DND-41 (cell line): ENCODE measurements at regions not wholly inside any gene's neighbourhood (a gene's known extent, or its start where the extent isn't known, plus 50 kb on each side); places are given as distances from the start of the nearest gene placed in this dataset.

ENCODE experiments used
- ATAC-seq: fragments of 200-7000 bp; cut with Tn5 transposase; 3 replicates; pipeline ENCODE4 v1.9.1; 2021; ENCODE audit warnings: low read depth; ENCODE audit not compliant: insufficient read depth
- DNase-seq: peaks from one replicate; pipeline ENCODE4 v3.0.0-alpha.2; 2020
- H2AFZ ChIP-seq: 2 replicates; pipeline ENCODE4 v1.6.0; 2012; ENCODE audit warnings: low read depth, low read length
- H3K27ac ChIP-seq: 2 replicates; pipeline ENCODE4 v1.5.1; 2012; ENCODE audit warnings: low read length, inconsistent platforms
- H3K27me3 ChIP-seq: fragments of 200-600 bp; sonication (generic); 2 replicates; pipeline ENCODE4 v1.6.0; 2012; ENCODE audit warnings: low read length, mild to moderate bottlenecking, inconsistent platforms; ENCODE audit not compliant: insufficient read depth, poor library complexity
- H3K36me3 ChIP-seq: 2 replicates; pipeline ENCODE4 v1.5.1; 2012; ENCODE audit warnings: low read length, inconsistent platforms; ENCODE audit not compliant: insufficient read depth
- H3K4me1 ChIP-seq: 2 replicates; pipeline ENCODE4 v1.5.1; 2012; ENCODE audit warnings: mild to moderate bottlenecking, low read length; ENCODE audit not compliant: insufficient read depth
- H3K4me2 ChIP-seq: 2 replicates; pipeline ENCODE4 v1.6.0; 2012; ENCODE audit warnings: mild to moderate bottlenecking, moderate library complexity, low read length, inconsistent platforms; ENCODE audit not compliant: insufficient read depth
- H3K4me3 ChIP-seq, 2 experiments: fragments of 200-600 bp in 1 of 2; shearing (Covaris generic) in 1 of 2; 2 replicates each; pipeline ENCODE4 v1.5.1; 2012 to 2016; ENCODE audit warnings: inconsistent platforms in 2 of 2, low read length in 2 of 2, mild to moderate bottlenecking in 2 of 2, low read depth in 1 of 2, moderate library complexity in 1 of 2
- H3K79me2 ChIP-seq: 2 replicates; pipeline ENCODE4 v1.6.0; 2012; ENCODE audit warnings: low read length, inconsistent platforms; ENCODE audit not compliant: insufficient read depth
- H3K9ac ChIP-seq: 2 replicates; pipeline ENCODE4 v1.6.0; 2012; ENCODE audit warnings: low read depth, mild to moderate bottlenecking, inconsistent platforms, low read length, moderate library complexity
- H3K9me3 ChIP-seq: 2 replicates; pipeline ENCODE4 v1.5.1; 2012; ENCODE audit warnings: low read length, moderate library complexity, mild to moderate bottlenecking, inconsistent platforms; ENCODE audit not compliant: insufficient read depth, severe bottlenecking
- H4K20me1 ChIP-seq: 2 replicates; pipeline ENCODE4 v1.6.0; 2012; ENCODE audit warnings: low read length; ENCODE audit not compliant: insufficient read depth
- EZH2 ChIP-seq: IDR thresholded peaks from 3 replicates; pipeline ENCODE4 v1.6.1; 2012; ENCODE audit warnings: borderline replicate concordance, low read depth, mild to moderate bottlenecking, moderate library complexity, low read length, inconsistent platforms; ENCODE audit not compliant: severe bottlenecking
- TF ChIP-seq, protein P1 (sequence below): IDR thresholded peaks from 2 replicates; pipeline ENCODE4 v1.5.1; 2012; ENCODE audit warnings: borderline replicate concordance, low read length, moderate library complexity, mild to moderate bottlenecking; ENCODE audit not compliant: poor library complexity, severe bottlenecking; ENCODE audit errors: extremely low read depth

DNA sequence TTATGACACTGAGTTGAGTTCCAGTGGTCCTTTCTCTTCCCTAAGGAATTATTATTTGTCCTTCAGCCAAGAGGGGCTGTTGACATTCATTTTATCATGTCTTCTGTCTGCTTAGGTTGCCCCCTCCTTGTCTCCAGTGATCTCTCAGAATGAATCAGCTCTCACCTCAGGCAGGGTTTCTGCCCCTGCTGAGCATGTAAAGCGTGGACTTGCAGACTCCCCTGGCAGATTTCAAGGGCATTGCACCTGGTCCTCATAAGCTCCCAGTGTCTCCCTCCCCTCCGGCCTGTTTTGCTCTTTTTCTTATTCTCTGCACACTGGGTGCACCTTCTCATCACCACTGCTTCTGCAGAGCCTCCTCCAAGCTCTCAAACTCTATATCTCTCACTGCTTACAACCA is 188.4 kb downstream of the KCNS3 start:
- no peak for TF ChIP-seq EZH2
- TF ChIP-seq, protein P1, sequence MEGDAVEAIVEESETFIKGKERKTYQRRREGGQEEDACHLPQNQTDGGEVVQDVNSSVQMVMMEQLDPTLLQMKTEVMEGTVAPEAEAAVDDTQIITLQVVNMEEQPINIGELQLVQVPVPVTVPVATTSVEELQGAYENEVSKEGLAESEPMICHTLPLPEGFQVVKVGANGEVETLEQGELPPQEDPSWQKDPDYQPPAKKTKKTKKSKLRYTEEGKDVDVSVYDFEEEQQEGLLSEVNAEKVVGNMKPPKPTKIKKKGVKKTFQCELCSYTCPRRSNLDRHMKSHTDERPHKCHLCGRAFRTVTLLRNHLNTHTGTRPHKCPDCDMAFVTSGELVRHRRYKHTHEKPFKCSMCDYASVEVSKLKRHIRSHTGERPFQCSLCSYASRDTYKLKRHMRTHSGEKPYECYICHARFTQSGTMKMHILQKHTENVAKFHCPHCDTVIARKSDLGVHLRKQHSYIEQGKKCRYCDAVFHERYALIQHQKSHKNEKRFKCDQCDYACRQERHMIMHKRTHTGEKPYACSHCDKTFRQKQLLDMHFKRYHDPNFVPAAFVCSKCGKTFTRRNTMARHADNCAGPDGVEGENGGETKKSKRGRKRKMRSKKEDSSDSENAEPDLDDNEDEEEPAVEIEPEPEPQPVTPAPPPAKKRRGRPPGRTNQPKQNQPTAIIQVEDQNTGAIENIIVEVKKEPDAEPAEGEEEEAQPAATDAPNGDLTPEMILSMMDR, result no peak
- no peak overlapping the region for H3K4me3 ChIP-seq
- H3K9ac ChIP-seq, result no peak overlapping the region
- H2AFZ ChIP-seq, result no peak overlapping the region
- no peaks in the 10 kb centered on the region for H3K9me3 ChIP-seq
- no peaks in the 10 kb centered on the region for H3K36me3 ChIP-seq
- H3K4me2 ChIP-seq, result no peak overlapping the region
- DNase-seq, result no peak
- H3K27ac ChIP-seq, result no peak overlapping the region
- H3K79me2 ChIP-seq, result no peaks in the 10 kb centered on the region
- no peaks in the 10 kb centered on the region for H4K20me1 ChIP-seq
- H3K4me1 ChIP-seq, result no peaks in the 10 kb centered on the region
- H3K27me3 ChIP-seq, result peaks cover 6% of the 10 kb centered on the region
- no peak for ATAC-seq

DNA sequence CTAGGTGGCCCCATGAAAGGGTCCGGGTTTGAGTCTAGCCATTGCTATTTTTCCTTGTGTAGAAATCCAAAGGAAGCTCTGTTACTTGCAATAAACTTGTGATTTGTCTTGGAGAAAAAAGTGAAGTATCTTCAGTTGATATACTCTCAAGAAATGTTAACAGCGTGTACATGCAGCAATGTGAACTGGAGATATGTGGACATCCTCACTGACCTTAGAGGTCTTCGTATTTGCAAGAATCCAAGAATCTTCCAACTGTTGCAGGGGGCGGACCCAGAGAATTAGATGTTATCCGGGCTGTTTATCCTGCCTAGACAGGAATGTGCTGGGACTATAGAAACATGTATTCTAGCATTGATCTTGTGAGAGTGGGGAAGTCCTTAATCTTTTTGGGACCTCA is 187.6 kb downstream of the KCNS3 start:
- ATAC-seq (no peak), DNase-seq (no peak)
- Histone ChIP-seq H3K4me2 (no peak overlapping the region), H3K36me3 (no peaks in the 10 kb centered on the region), H3K79me2 (no peaks in the 10 kb centered on the region), H3K4me1 (no peaks in the 10 kb centered on the region), H3K4me3 (no peak overlapping the region), H4K20me1 (no peaks in the 10 kb centered on the region), H3K27ac (no peak overlapping the region), H3K9me3 (no peaks in the 10 kb centered on the region), H3K9ac (no peak overlapping the region), H3K27me3 (peaks cover 6% of the 10 kb centered on the region), H2AFZ (no peak overlapping the region)
- TF ChIP-seq, protein P1, result no peak
- TF ChIP-seq EZH2, result no peak

DNA sequence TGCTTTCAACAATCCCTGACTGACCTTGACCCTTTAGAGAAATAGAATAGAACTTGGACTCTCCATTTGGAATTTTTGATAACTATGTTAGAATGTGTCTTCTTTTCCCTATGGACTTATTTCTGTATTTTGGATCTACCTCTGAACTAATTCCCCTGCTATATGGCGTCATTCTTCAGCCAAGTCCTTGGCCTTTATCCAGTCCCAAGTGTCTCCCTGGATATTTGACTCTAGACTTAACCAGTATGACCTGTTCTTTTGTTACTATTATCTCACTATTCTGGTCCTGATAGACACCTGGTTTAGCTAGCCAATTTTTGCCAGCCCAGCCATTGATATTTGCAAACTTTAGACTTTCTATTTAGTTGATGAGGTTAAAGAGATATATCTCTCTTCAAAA is 186.8 kb downstream of the KCNS3 start:
- Histone ChIP-seq H3K36me3 (no peaks in the 10 kb centered on the region), H3K79me2 (no peaks in the 10 kb centered on the region), H3K4me2 (no peak overlapping the region), H3K9ac (no peak overlapping the region), H2AFZ (no peak overlapping the region), H3K27ac (no peak overlapping the region), H3K27me3 (peaks cover 2% of the 10 kb centered on the region), H4K20me1 (no peaks in the 10 kb centered on the region), H3K9me3 (no peaks in the 10 kb centered on the region), H3K4me3 (no peak overlapping the region), H3K4me1 (no peaks in the 10 kb centered on the region)
- DNase-seq (no peak), ATAC-seq (no peak)
- no peak for TF ChIP-seq EZH2
- TF ChIP-seq, protein P1, result no peak
